ENCODE measurements at regions not wholly inside any gene's neighbourhood (a gene's known extent, or its start where the extent isn't known, plus 50 kb on each side); places are given as distances from the start of the nearest gene placed in this dataset.

GRCh38 chr11:103648054-103648453, 388.4 kb upstream of the DDI1 start:
- H3K27ac ChIP-seq, result no peak overlapping the region
- no peaks in the 10 kb centered on the region for H3K27me3 ChIP-seq (ENCODE audit: low read depth)
- H3K4me3 ChIP-seq, result no peak overlapping the region
- intact Hi-C loops (cut with DNase I), result no loop called here
- ATAC-seq (no peak), DNase-seq (no peak)
- H3K9me3 ChIP-seq, result no peaks in the 10 kb centered on the region
- no peaks in the 10 kb centered on the region for H3K4me1 ChIP-seq
- no peaks in the 10 kb centered on the region for H3K36me3 ChIP-seq
- no peak for TF ChIP-seq CTCF (IDR thresholded peaks at IDR 0.05)

GRCh38 chr11:103648670-103649400, 387.6 kb upstream of the DDI1 start:
- Histone ChIP-seq H3K9me3 (no peaks in the 10 kb centered on the region), H3K4me3 (no peak overlapping the region), H3K27me3 (ENCODE audit: low read depth) (no peaks in the 10 kb centered on the region), H3K4me1 (no peaks in the 10 kb centered on the region), H3K36me3 (no peaks in the 10 kb centered on the region), H3K27ac (no peak overlapping the region)
- intact Hi-C loops (cut with DNase I), result no loop called here
- ATAC-seq (no peak), DNase-seq (no peak)
- TF ChIP-seq CTCF (IDR thresholded peaks at IDR 0.05), result no peak

GRCh38 chr11:103649401-103649895, 387.0 kb upstream of the DDI1 start:
- intact Hi-C loops (cut with DNase I), result no loop called here
- no peak overlapping the region for H3K27ac ChIP-seq
- H3K36me3 ChIP-seq, result no peaks in the 10 kb centered on the region
- no peak overlapping the region for H3K4me3 ChIP-seq
- no peaks in the 10 kb centered on the region for H3K9me3 ChIP-seq
- no peaks in the 10 kb centered on the region for H3K27me3 ChIP-seq (ENCODE audit: low read depth)
- TF ChIP-seq CTCF (IDR thresholded peaks at IDR 0.05), result no peak
- DNase-seq (no peak), ATAC-seq (no peak)
- H3K4me1 ChIP-seq, result no peaks in the 10 kb centered on the region

- Histone ChIP-seq H3K27ac (no peak overlapping the region), H3K9me3 (no peaks in the 10 kb centered on the region), H3K4me3 (no peak overlapping the region), H3K27me3 (ENCODE audit: low read depth) (no peaks in the 10 kb centered on the region), H3K36me3 (no peaks in the 10 kb centered on the region), H3K4me1 (no peaks in the 10 kb centered on the region)
- DNase-seq (no peak), ATAC-seq (no peak)
- intact Hi-C loops (cut with DNase I), result no loop called here
- no peak for TF ChIP-seq CTCF (IDR thresholded peaks at IDR 0.05)
Measured at GRCh38 chr11:103650330-103650729, 386.1 kb upstream of the DDI1 start.

- intact Hi-C loops (cut with DNase I), result no loop called here
- Histone ChIP-seq H3K4me3 (no peak overlapping the region), H3K4me1 (no peaks in the 10 kb centered on the region), H3K27me3 (ENCODE audit: low read depth) (no peaks in the 10 kb centered on the region), H3K36me3 (no peaks in the 10 kb centered on the region), H3K9me3 (no peaks in the 10 kb centered on the region), H3K27ac (no peak overlapping the region)
- no peak for TF ChIP-seq CTCF (IDR thresholded peaks at IDR 0.05)
- ATAC-seq (no peak), DNase-seq (no peak)
Measured at GRCh38 chr11:103651341-103651998, 385.0 kb upstream of the DDI1 start.
